Liver (tissue), 8 donors: ENCODE measurements at regions not wholly inside any gene's neighbourhood (a gene's known extent, or its start where the extent isn't known, plus 50 kb on each side); places are given as distances from the start of the nearest gene placed in this dataset.

Experiments used
- DNase-seq: peaks from one replicate; pipeline ENCODE4 v3.0.0-alpha.2; 2017; ENCODE audit warnings: low spot score
- H3K27ac ChIP-seq, 2 donors: one replicate each; pipeline ENCODE4 v1.7.0; 2013; ENCODE audit warnings: inconsistent platforms in 2 of 2, low read length in 2 of 2, control low read depth in 1 of 2, low read depth in 1 of 2, mild to moderate bottlenecking in 1 of 2
- H3K27me3 ChIP-seq, 4 donors: one replicate each; pipeline versions ENCODE4 v1.6.1 to v1.7.0; 2013; ENCODE audit warnings: low read length in 3 of 4, inconsistent platforms in 1 of 4, mild to moderate bottlenecking in 1 of 4, moderate library complexity in 1 of 4; ENCODE audit not compliant: control insufficient read depth in 4 of 4, insufficient read depth in 4 of 4
- H3K36me3 ChIP-seq, 4 donors: one replicate each; pipeline versions ENCODE4 v1.6.1 to v1.7.0; 2013; ENCODE audit warnings: low read length in 3 of 4, mild to moderate bottlenecking in 3 of 4, low read depth in 1 of 4, moderate library complexity in 1 of 4; ENCODE audit not compliant: control insufficient read depth in 4 of 4, insufficient read depth in 3 of 4
- H3K4me1 ChIP-seq, 4 donors: one replicate each; pipeline versions ENCODE4 v1.6.1 to v1.7.0; 2013; ENCODE audit warnings: low read length in 3 of 4, mild to moderate bottlenecking in 3 of 4, moderate library complexity in 1 of 4; ENCODE audit not compliant: control insufficient read depth in 4 of 4, insufficient read depth in 4 of 4
- H3K4me3 ChIP-seq, 3 donors: one replicate each; pipeline versions ENCODE4 v1.6.1 to v1.7.0; 2013; ENCODE audit warnings: low read length in 3 of 3, control low read depth in 1 of 3, low read depth in 1 of 3, mild to moderate bottlenecking in 1 of 3
- H3K9ac ChIP-seq, 2 donors: one replicate each; pipeline ENCODE4 v1.7.0; 2013; ENCODE audit warnings: low read length in 2 of 2, mild to moderate bottlenecking in 2 of 2, moderate library complexity in 2 of 2, control low read depth in 1 of 2, low read depth in 1 of 2
- H3K9me3 ChIP-seq, 4 donors: one replicate each; pipeline versions ENCODE4 v1.6.1 to v1.7.0; 2013; ENCODE audit warnings: low read length in 3 of 4; ENCODE audit not compliant: control insufficient read depth in 4 of 4
- CTCF ChIP-seq: fragments of 150-350 bp; IDR thresholded peaks from 2 replicates; pipeline ENCODE4 v1.5.1; 2017; ENCODE audit warnings: improper control_type of control experiment, low read depth, low read length; ENCODE audit not compliant: missing input control
- EGR1 ChIP-seq, 2 donors: IDR thresholded peaks; 2 replicates each; pipeline ENCODE4 v1.6.1; 2016 to 2018; ENCODE audit warnings: antibody characterized with exemption in 2 of 2, low read depth in 2 of 2
- FOXA1 ChIP-seq: IDR thresholded peaks from 2 replicates; pipeline ENCODE4 v1.6.1; 2016; ENCODE audit warnings: antibody characterized with exemption
- FOXA2 ChIP-seq: IDR thresholded peaks from 2 replicates; pipeline ENCODE4 v1.6.1; 2016; ENCODE audit warnings: antibody characterized with exemption
- GABPA ChIP-seq, 2 donors: IDR thresholded peaks in 1 of 2; conservative IDR thresholded peaks in 1 of 2; 2 replicates each; pipeline ENCODE4 v1.6.1; 2016; ENCODE audit warnings: antibody characterized with exemption in 2 of 2, mild to moderate bottlenecking in 1 of 2, moderate library complexity in 1 of 2
- HNF4G ChIP-seq: IDR thresholded peaks from 2 replicates; pipeline ENCODE4 v1.6.1; 2016; ENCODE audit warnings: antibody characterized with exemption
- RAD21 ChIP-seq, 2 donors: IDR thresholded peaks; 2 replicates each; pipeline ENCODE4 v1.6.1; 2016; ENCODE audit warnings: antibody characterized with exemption in 2 of 2, mild to moderate bottlenecking in 2 of 2
- RXRA ChIP-seq, 2 donors: IDR thresholded peaks; 2 replicates each; pipeline ENCODE4 v1.6.1; 2017 to 2018; ENCODE audit warnings: antibody characterized with exemption in 2 of 2, mild to moderate bottlenecking in 1 of 2
- SP1 ChIP-seq: IDR thresholded peaks from 2 replicates; pipeline ENCODE4 v1.6.1; 2018; ENCODE audit warnings: antibody characterized with exemption, mild to moderate bottlenecking
- TAF1 ChIP-seq: conservative IDR thresholded peaks from 2 replicates; pipeline ENCODE4 v1.6.1; 2016; ENCODE audit warnings: antibody characterized with exemption, mild to moderate bottlenecking
- YY1 ChIP-seq: IDR thresholded peaks from 2 replicates; pipeline ENCODE4 v1.6.1; 2016; ENCODE audit warnings: antibody characterized with exemption, mild to moderate bottlenecking
- ZBTB33 ChIP-seq: IDR thresholded peaks from 2 replicates; pipeline ENCODE4 v1.6.1; 2016; ENCODE audit warnings: antibody characterized with exemption
- WGBS: extraction: QIAGEN DNeasy Blood & Tissue Kit; methylation state at CpG from one replicate; pipeline ENCODE4 v1.1.7; 2013; 5-methylcytosine and 5-hydroxymethylcytosine counted together
- TF ChIP-seq, protein P1 (sequence below): IDR thresholded peaks from 2 replicates; pipeline ENCODE4 v1.6.1; 2016; ENCODE audit warnings: antibody characterized with exemption
- TF ChIP-seq, protein P2 (sequence below): IDR thresholded peaks from 2 replicates; pipeline ENCODE4 v1.6.1; 2016; ENCODE audit warnings: antibody characterized with exemption
- donor health status: healthy.
- donor health status: healthy.
- donor health status: healthy.
- donor health status: healthy.
- donor health status: healthy.

DNA sequence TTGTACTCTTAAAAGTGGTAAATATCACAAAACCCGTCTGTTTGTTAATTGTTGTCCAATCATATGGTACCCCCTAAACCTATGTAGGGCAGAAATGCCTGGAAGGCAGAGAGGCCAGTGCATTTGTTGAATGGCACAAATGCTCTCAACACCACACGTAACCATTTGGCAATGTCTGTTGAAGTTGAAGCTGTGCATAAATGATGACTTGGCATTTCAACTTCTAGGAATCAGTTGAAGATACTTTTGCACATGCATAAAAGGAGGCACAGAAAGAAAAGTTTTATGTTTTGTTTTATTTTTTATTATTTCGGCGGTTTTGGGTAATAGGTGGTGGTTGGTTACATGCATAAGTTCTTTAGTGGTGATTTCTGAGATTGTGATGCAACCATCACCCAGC, 246.6 kb downstream of the TAF11L14 start (continued):
- TF ChIP-seq ZBTB33 (no peak), YY1 (no peak), RAD21 (IDR thresholded peaks at IDR 0.05) (no peak), EGR1 (IDR thresholded peaks at IDR 0.05; ENCODE audit: low read depth in 2 of 2) (no peak), GABPA (IDR thresholded peaks at IDR 0.05 in 1 of 2, conservative IDR thresholded peaks at IDR 0.05 in 1 of 2) (no peak), FOXA1 (no peak), RXRA (IDR thresholded peaks at IDR 0.05) (no peak), FOXA2 (no peak), TAF1 (no peak)
- TF ChIP-seq, protein P1, sequence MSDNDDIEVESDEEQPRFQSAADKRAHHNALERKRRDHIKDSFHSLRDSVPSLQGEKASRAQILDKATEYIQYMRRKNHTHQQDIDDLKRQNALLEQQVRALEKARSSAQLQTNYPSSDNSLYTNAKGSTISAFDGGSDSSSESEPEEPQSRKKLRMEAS = no peak
- TF ChIP-seq, protein P2, sequence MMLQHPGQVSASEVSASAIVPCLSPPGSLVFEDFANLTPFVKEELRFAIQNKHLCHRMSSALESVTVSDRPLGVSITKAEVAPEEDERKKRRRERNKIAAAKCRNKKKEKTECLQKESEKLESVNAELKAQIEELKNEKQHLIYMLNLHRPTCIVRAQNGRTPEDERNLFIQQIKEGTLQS = no peak

- Histone ChIP-seq H3K36me3 (no peaks in the 10 kb centered on the region), H3K4me3 (no peak overlapping the region), H3K27me3 (no peaks in the 10 kb centered on the region), H3K9ac (no peak overlapping the region), H3K9me3 (no peaks in the 10 kb centered on the region), H3K27ac (no peak overlapping the region), H3K4me1 (no peaks in the 10 kb centered on the region)
- no peak for DNase-seq
- 78% methylated on average over 6 of the region's 6 CpGs for WGBS
- no peak for TF ChIP-seq FOXA1
- TF ChIP-seq, protein P2 = no peak
- TF ChIP-seq TAF1 = no peak
- TF ChIP-seq ZBTB33 = no peak
- TF ChIP-seq HNF4G = no peak
- no peak for TF ChIP-seq RAD21 (IDR thresholded peaks at IDR 0.05)
- TF ChIP-seq, protein P1 = no peak
- TF ChIP-seq YY1 = no peak
Measured at GRCh38 chr5:17882760-17883488, 248.7 kb downstream of the TAF11L14 start.

GRCh38 chr5:17888155-17888554, 253.9 kb downstream of the TAF11L14 start:
- H3K27ac ChIP-seq = no peak overlapping the region
- H3K27me3 ChIP-seq = no peaks in the 10 kb centered on the region
- H3K4me1 ChIP-seq = no peaks in the 10 kb centered on the region
- H3K9ac ChIP-seq = no peak overlapping the region
- no peaks in the 10 kb centered on the region for H3K36me3 ChIP-seq
- no peak overlapping the region for H3K4me3 ChIP-seq
- H3K9me3 ChIP-seq = no peaks in the 10 kb centered on the region
- TF ChIP-seq, protein P1 = no peak
- TF ChIP-seq SP1 (no peak), TAF1 (no peak), RAD21 (IDR thresholded peaks at IDR 0.05) (no peak), CTCF (no peak)
- TF ChIP-seq, protein P2 = no peak
- DNase-seq = no peak
